Neural progenitor cell (in vitro differentiated cells): ENCODE measurements at regions not wholly inside any gene's neighbourhood (a gene's known extent, or its start where the extent isn't known, plus 50 kb on each side); places are given as distances from the start of the nearest gene placed in this dataset.

Experiments
- EZH2phosphoT487 ChIP-seq: fragments of 200-600 bp; sonication (generic); IDR thresholded peaks from 2 replicates; pipeline ENCODE4 v1.6.1; 2017; ENCODE audit warnings: antibody characterized with exemption
- TF ChIP-seq, protein P1 (sequence below): fragments of 200-600 bp; sonication (generic); IDR thresholded peaks from 2 replicates; pipeline ENCODE4 v1.5.1; 2017; ENCODE audit warnings: antibody characterized with exemption, mild to moderate bottlenecking

DNA sequence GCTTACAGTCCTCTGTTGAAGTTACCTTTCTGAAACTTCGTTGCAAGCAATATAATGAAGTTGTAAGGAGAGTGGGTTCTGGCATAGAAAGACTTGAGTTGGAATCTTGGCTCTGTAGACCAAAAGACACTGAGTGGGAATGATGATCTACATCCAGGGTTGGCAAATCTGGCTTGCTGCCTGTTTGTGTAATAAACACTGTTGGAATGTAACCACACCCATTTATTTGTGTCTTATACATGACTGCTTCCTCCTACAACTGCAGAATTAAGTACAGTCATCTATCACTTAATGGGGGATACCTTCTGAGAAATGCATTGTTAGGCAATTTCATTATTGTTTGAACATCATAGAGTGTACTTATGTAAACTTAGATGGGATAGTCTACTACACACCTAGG is 178.4 kb upstream of the SUCLG2 start:
- TF ChIP-seq, protein P1, sequence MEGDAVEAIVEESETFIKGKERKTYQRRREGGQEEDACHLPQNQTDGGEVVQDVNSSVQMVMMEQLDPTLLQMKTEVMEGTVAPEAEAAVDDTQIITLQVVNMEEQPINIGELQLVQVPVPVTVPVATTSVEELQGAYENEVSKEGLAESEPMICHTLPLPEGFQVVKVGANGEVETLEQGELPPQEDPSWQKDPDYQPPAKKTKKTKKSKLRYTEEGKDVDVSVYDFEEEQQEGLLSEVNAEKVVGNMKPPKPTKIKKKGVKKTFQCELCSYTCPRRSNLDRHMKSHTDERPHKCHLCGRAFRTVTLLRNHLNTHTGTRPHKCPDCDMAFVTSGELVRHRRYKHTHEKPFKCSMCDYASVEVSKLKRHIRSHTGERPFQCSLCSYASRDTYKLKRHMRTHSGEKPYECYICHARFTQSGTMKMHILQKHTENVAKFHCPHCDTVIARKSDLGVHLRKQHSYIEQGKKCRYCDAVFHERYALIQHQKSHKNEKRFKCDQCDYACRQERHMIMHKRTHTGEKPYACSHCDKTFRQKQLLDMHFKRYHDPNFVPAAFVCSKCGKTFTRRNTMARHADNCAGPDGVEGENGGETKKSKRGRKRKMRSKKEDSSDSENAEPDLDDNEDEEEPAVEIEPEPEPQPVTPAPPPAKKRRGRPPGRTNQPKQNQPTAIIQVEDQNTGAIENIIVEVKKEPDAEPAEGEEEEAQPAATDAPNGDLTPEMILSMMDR = no peak
- TF ChIP-seq EZH2phosphoT487 = no peak
